HEK293 (cell line): ENCODE measurements at regions not wholly inside any gene's neighbourhood (a gene's known extent, or its start where the extent isn't known, plus 50 kb on each side); places are given as distances from the start of the nearest gene placed in this dataset.

Source experiments
- CTCF ChIA-PET: fragments of 350-600 bp; formaldehyde crosslinking; extraction: SDS; loops from one replicate; lab custom pipeline; 2021; ENCODE audit warnings: antibody characterized with exemption; lab: Yijun Ruan, JAX
- POLR2A ChIA-PET: fragments of 300-600 bp; formaldehyde crosslinking; extraction: SDS; loops from one replicate; lab custom pipeline; 2020; ENCODE audit warnings: antibody characterized with exemption, inconsistent platforms; lab: Yijun Ruan, JAX
- H3K27ac ChIP-seq: fragments of 200-500 bp; sonication (Bioruptor generic); 2 replicates; pipeline ENCODE4 v1.5.1; 2014; ENCODE audit warnings: low read depth, low read length, control low read depth, inconsistent platforms; ENCODE audit errors: extremely low read depth
- H3K36me3 ChIP-seq, 2 experiments: fragments of 200-500 bp in 1 of 2; sonication (Bioruptor generic) in 1 of 2; 1 replicate in 1 of 2; 2 replicates in 1 of 2; pipeline ENCODE4 v1.5.1; 2014 to 2017; ENCODE audit warnings: inconsistent platforms in 2 of 2, low read length in 2 of 2; ENCODE audit not compliant: control insufficient read depth in 2 of 2, insufficient read depth in 1 of 2
- H3K4me1 ChIP-seq: fragments of 200-500 bp; sonication (Bioruptor generic); 2 replicates; pipeline ENCODE4 v1.5.1; 2014; ENCODE audit warnings: mild to moderate bottlenecking, low read length, inconsistent platforms; ENCODE audit not compliant: control insufficient read depth, insufficient read depth
- H3K4me3 ChIP-seq: 2 replicates; pipeline ENCODE4 v1.5.1; 2011; ENCODE audit warnings: low read depth, mild to moderate bottlenecking, control low read depth, low read length, moderate library complexity
- H3K9me3 ChIP-seq: fragments of 200-500 bp; sonication (Bioruptor generic); 2 replicates; pipeline ENCODE4 v1.5.1; 2014; ENCODE audit warnings: low read depth, low read length, inconsistent platforms; ENCODE audit not compliant: control insufficient read depth, insufficient read depth
- BCL11A ChIP-seq: fragments of 450-650 bp; formaldehyde crosslinking; IDR thresholded peaks from 2 replicates; pipeline ENCODE4 v1.5.1; 2016; ENCODE audit warnings: low read depth, missing biosample characterization, missing genetic modification characterization
- BCL11B ChIP-seq: fragments of 450-650 bp; formaldehyde crosslinking; IDR thresholded peaks from 2 replicates; pipeline ENCODE4 v1.5.1; 2016; ENCODE audit warnings: low read depth, missing biosample characterization, missing genetic modification characterization
- ELK4 ChIP-seq: IDR thresholded peaks from 2 replicates; pipeline ENCODE4 v1.6.1; 2011; ENCODE audit warnings: mild to moderate bottlenecking, low read depth, low read length, borderline replicate concordance
- FEZF1 ChIP-seq: fragments of 450-650 bp; formaldehyde crosslinking; IDR thresholded peaks from 2 replicates; pipeline ENCODE4 v1.5.1; 2016; ENCODE audit warnings: missing biosample characterization, missing genetic modification characterization
- GLI4 ChIP-seq: fragments of 450-650 bp; formaldehyde crosslinking; IDR thresholded peaks from 2 replicates; pipeline ENCODE4 v1.5.1; 2016; ENCODE audit warnings: missing biosample characterization, missing genetic modification characterization
- GLIS1 ChIP-seq: fragments of 450-650 bp; formaldehyde crosslinking; IDR thresholded peaks from 2 replicates; pipeline ENCODE4 v1.5.1; 2016; ENCODE audit warnings: missing biosample characterization, missing genetic modification characterization
- KLF16 ChIP-seq: fragments of 450-650 bp; formaldehyde crosslinking; IDR thresholded peaks from 2 replicates; pipeline ENCODE4 v1.5.1; 2017; ENCODE audit warnings: missing biosample characterization, missing genetic modification characterization
- OSR2 ChIP-seq: fragments of 450-650 bp; formaldehyde crosslinking; IDR thresholded peaks from 2 replicates; pipeline ENCODE4 v1.5.1; 2016; ENCODE audit warnings: missing biosample characterization, missing genetic modification characterization
- PRDM4 ChIP-seq: fragments of 450-650 bp; formaldehyde crosslinking; IDR thresholded peaks from 2 replicates; pipeline ENCODE4 v1.5.1; 2017; ENCODE audit warnings: missing biosample characterization, missing genetic modification characterization
- ZBTB7A ChIP-seq: fragments of 450-650 bp; formaldehyde crosslinking; IDR thresholded peaks from 2 replicates; pipeline ENCODE4 v1.5.1; 2016; ENCODE audit warnings: low read depth, missing biosample characterization, missing genetic modification characterization
- ZBTB8A ChIP-seq: fragments of 450-650 bp; formaldehyde crosslinking; IDR thresholded peaks from 2 replicates; pipeline ENCODE4 v1.5.1; 2016; ENCODE audit warnings: missing biosample characterization, missing genetic modification characterization
- ZNF16 ChIP-seq: fragments of 450-650 bp; formaldehyde crosslinking; IDR thresholded peaks from 2 replicates; pipeline ENCODE4 v1.5.1; 2016; ENCODE audit warnings: low read depth, missing biosample characterization, missing genetic modification characterization
- ZNF211 ChIP-seq: fragments of 450-650 bp; formaldehyde crosslinking; IDR thresholded peaks from 2 replicates; pipeline ENCODE4 v1.5.1; 2016; ENCODE audit warnings: low read depth, missing biosample characterization, missing genetic modification characterization
- ZNF214 ChIP-seq: fragments of 450-650 bp; formaldehyde crosslinking; IDR thresholded peaks from 2 replicates; pipeline ENCODE4 v1.5.1; 2017; ENCODE audit warnings: missing biosample characterization, mild to moderate bottlenecking, missing genetic modification characterization, borderline replicate concordance
- ZNF274 ChIP-seq, 2 experiments: fragments of 200-500 bp in 1 of 2; fragments of 450-650 bp in 1 of 2; sonication (Bioruptor generic) in 1 of 2; formaldehyde crosslinking in 1 of 2; IDR thresholded peaks; 2 replicates each; pipeline versions ENCODE4 v1.5.1 to v1.6.1; 2014 to 2016; ENCODE audit warnings: borderline replicate concordance in 1 of 2, inconsistent platforms in 1 of 2, low read length in 1 of 2, missing biosample characterization in 1 of 2, missing genetic modification characterization in 1 of 2
- ZNF335 ChIP-seq: fragments of 450-650 bp; formaldehyde crosslinking; conservative IDR thresholded peaks from 2 replicates; pipeline ENCODE4 v1.5.1; 2016; ENCODE audit warnings: missing biosample characterization, missing genetic modification characterization
- ZNF629 ChIP-seq: fragments of 450-650 bp; formaldehyde crosslinking; IDR thresholded peaks from 2 replicates; pipeline ENCODE4 v1.5.1; 2017; ENCODE audit warnings: missing biosample characterization, missing genetic modification characterization
- ZNF707 ChIP-seq: fragments of 450-650 bp; formaldehyde crosslinking; IDR thresholded peaks from 2 replicates; pipeline ENCODE4 v1.5.1; 2016; ENCODE audit warnings: missing biosample characterization, missing genetic modification characterization
- ZNF830 ChIP-seq: fragments of 450-650 bp; IDR thresholded peaks from 2 replicates; pipeline ENCODE4 v1.5.0; 2018; ENCODE audit warnings: missing biosample characterization, missing genetic modification characterization, low read depth, mild to moderate bottlenecking, moderate library complexity
- ZSCAN23 ChIP-seq: fragments of 450-650 bp; formaldehyde crosslinking; IDR thresholded peaks from 2 replicates; pipeline ENCODE4 v1.5.1; 2016; ENCODE audit warnings: missing biosample characterization, missing genetic modification characterization

GRCh38 chr1:73056826-73057225, 774.5 kb upstream of the NEGR1 start:
- TF ChIP-seq KLF16 (tag by site-specific recombination) (no peak), GLI4 (tag by site-specific recombination) (no peak), ZNF16 (tag by site-specific recombination) (no peak)
- no peaks in the 10 kb centered on the region for H3K4me1 ChIP-seq
- H3K9me3 ChIP-seq: no peaks in the 10 kb centered on the region
- ChIA-PET POLR2A (no interaction called here), CTCF (no interaction called here)
- H3K4me3 ChIP-seq: no peak overlapping the region
- no peaks in the 10 kb centered on the region for H3K36me3 ChIP-seq
- no peak overlapping the region for H3K27ac ChIP-seq

GRCh38 chr1:73044241-73045036, 762.1 kb upstream of the NEGR1 start:
- CTCF ChIA-PET: interaction anchor here (0.6 kb wide), 1 partner anchor 475 kb away, joined by 5 read pairs; no protein-coding TSS in a partner anchor
- H3K36me3 ChIP-seq: no peaks in the 10 kb centered on the region
- POLR2A ChIA-PET: no interaction called here
- H3K9me3 ChIP-seq: no peaks in the 10 kb centered on the region; the same call in 1 of the 2 replicates
- H3K4me3 ChIP-seq: no peak overlapping the region
- H3K4me1 ChIP-seq: no peaks in the 10 kb centered on the region
- TF ChIP-seq GLI4 (tag by site-specific recombination) (no peak), OSR2 (tag by site-specific recombination) (no peak), ZNF629 (no peak), BCL11B (tag by site-specific recombination) (no peak), ZBTB7A (tag by site-specific recombination) (no peak), ZSCAN23 (no peak), ZNF335 (tag by site-specific recombination) (no peak), GLIS1 (tag by site-specific recombination) (no peak), ZNF214 (tag by site-specific recombination) (no peak), ZNF211 (no peak), BCL11A (no peak), ELK4 (no peak), PRDM4 (tag by site-specific recombination) (no peak), FEZF1 (tag by site-specific recombination) (no peak), ZNF274 (IDR thresholded peaks at IDR 0.05; ENCODE audit: low read length) (no peak), ZNF274 (tag by site-specific recombination; IDR thresholded peaks at IDR 0.05; ENCODE audit: borderline replicate concordance) (no peak)
- H3K27ac ChIP-seq: no peak overlapping the region

GRCh38 chr1:73042403-73042802, 760.1 kb upstream of the NEGR1 start:
- Histone ChIP-seq H3K9me3 (no peaks in the 10 kb centered on the region; the same call in 1 of the 2 replicates), H3K4me3 (no peak overlapping the region), H3K27ac (no peak overlapping the region), H3K4me1 (no peaks in the 10 kb centered on the region), H3K36me3 (no peaks in the 10 kb centered on the region)
- no peak for TF ChIP-seq ZBTB8A (tag by site-specific recombination)
- no peak for TF ChIP-seq ZNF830
- no peak for TF ChIP-seq ZNF707
- ChIA-PET CTCF (interaction anchor here (0.6 kb wide), 1 partner anchor 541 kb away, joined by 3 read pairs; no protein-coding TSS in a partner anchor), POLR2A (no interaction called here)
